ENCODE measurements at regions not wholly inside any gene's neighbourhood (a gene's known extent, or its start where the extent isn't known, plus 50 kb on each side); places are given as distances from the start of the nearest gene placed in this dataset.

GRCh38 chr9:86723346-86723745, 224.0 kb downstream of the GAS1 start:
- TF ChIP-seq CTCF (IDR thresholded peaks at IDR 0.05; ENCODE audit: insufficient read depth, low read length, poor library complexity, severe bottlenecking) (no peak), EZH2phosphoT487 (conservative IDR thresholded peaks at IDR 0.05; ENCODE audit: low read length) (no peak)
